GM18909 (cell line): ENCODE measurements at regions not wholly inside any gene's neighbourhood (a gene's known extent, or its start where the extent isn't known, plus 50 kb on each side); places are given as distances from the start of the nearest gene placed in this dataset.
A peak's percentile ranks its signal among the peaks of the same experiment; 100 is the strongest.
"Not testable (repeated sequence)": the region's sequence is repeated elsewhere in the genome, so short reads cannot be mapped to it uniquely, and the experiment has no call there.

Source experiments
- ATAC-seq: cut with Tn5 transposase; IDR thresholded peaks from one replicate; pipeline ENCODE4 v1.9.1; 2021; ENCODE audit warnings: mild to moderate bottlenecking; ENCODE audit not compliant: unreplicated experiment, poor library complexity

DNA sequence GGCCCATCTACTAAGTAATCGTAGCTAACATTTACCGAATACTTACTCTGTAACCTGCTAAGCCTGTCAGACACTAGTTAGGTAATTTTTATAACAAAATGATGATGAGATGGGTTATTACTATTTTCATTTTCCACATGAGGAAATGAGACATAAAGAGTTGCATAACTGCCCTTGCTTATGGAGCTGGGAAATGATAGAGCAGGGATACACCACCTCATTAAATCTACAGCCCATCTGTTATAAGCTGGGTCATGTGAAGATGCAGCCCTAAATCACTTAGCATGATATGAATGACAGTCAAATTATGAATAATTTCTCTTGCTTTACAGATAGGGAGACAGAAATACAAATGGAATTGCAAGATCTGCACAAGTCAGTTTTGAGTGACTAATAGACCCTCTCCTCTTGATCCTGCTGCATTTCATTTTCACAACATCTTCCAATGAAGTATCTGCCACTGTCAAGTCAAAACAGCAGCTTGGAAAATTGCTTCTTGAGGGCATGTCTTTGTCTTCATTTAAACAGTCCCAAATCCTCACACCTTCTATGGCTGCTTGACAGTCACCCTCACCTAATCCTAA is 364.7 kb downstream of the PRELID2 start:
- no peak for ATAC-seq

GRCh38 chr5:145467446-145467845 is 367.7 kb downstream of the PRELID2 start:
- no peak for ATAC-seq

DNA sequence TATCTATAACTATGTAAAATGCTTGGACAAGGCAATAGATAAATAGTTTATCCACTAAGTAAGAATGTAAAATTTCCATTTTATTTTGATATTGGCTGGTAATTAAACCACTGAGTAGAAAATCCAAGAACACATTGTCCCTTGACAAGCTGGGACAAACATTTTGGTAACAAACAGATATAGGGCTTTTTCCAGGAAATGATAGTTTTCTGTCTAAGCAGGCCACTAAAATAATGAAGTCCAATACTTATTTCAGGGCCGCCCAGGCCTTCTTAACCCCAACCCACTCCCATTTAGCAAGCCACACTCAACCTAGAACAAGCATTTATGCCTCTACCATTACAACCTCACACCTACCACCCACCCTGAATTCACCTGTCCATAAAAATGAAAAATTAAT is 368.6 kb downstream of the PRELID2 start:
- no peak for ATAC-seq

DNA sequence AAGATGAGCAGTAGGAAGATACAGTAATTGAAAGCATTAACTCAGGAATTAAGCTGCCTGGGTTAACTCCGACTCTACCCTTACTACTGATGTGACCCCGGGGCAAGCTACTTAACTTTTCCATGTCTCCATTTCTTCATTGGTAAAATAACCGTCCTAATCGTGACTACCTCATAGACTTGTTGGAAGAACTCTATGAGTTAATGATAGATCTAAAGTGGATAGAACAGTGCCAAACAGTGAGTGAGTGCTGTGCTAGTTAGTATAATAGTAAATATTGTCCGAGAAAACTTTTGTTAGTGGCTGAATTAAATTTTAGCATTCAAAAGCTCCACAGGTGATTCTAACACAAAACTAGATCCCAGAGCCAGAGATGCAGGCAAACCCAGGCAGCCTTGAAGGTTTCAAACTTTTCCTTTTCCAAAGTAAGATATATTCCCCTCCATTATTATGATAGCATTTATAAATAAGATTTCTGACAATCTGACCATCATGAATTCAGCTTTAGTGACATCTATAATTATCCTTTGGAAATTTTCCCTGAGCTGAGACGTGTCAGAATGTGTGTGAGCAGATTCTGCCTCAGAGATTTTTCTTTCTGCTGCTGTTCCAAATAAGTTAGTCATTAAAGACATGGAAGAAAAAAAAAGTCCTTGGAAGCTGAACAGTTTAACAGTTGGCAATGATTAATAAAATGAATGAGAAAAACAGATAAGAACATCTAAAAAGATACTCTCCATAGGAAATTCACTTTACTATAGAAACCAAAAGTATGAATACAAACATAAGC is 369.5 kb downstream of the PRELID2 start:
- no peak for ATAC-seq

DNA sequence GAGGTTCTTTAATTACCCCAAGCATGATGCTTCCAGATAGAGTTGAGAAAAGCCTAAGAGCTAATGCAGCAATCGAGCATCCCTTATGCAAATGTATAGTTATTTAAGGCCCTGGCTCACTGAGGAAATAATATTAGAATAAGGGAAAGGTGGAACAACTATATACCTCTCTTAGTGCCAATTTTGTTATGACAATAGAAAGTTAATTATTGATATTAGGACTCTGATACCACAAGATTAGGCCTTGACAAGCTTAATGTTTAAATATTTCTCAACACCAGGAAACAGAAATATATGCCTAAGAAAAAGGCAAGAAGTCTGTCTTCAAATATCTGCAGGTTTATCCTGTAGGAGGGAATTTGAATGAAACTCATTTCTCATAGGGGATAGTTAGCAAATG is 371.0 kb downstream of the PRELID2 start:
- ATAC-seq, result no peak

DNA sequence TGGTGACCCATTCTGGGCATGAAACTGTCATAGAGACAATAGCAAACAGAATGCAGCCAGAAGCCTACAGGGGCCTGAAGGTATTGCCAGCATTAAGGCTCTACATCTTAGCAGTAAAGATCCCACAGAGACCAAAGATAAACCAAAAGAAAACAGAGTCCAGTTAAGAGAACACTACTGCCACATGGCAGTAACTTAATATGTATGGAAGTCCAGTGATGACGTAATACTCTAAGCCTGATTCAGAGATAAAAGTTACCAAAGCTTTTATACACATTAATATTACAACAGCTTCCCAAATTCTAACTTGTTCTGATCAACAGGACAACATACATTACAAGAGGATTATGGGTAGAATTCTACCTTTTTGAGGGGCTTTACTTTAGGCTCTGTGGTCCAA is 371.5 kb downstream of the PRELID2 start:
- no peak for ATAC-seq

DNA sequence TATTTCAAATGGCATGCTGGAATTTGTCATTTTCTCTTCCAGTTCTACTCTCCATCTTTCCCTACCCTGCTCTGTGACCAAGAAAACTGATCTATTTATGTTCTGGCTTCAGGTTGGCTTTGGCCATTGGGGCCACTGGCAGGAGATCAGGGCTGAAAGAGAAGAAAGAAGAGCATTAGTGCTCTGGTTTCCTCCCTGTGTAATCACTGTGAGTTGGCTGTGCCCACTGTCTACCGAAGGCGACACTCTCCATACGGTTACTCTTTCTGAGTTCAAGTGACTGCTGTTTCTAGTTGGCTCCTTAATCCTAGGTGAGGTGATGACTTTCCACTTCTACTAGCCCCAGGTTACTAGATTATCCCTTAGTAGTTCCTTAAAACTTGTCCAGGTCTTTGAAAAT is 372.6 kb downstream of the PRELID2 start:
- no peak for ATAC-seq

GRCh38 chr5:145450286-145450885 is 384.8 kb downstream of the PRELID2 start:
- ATAC-seq, result no peak

DNA sequence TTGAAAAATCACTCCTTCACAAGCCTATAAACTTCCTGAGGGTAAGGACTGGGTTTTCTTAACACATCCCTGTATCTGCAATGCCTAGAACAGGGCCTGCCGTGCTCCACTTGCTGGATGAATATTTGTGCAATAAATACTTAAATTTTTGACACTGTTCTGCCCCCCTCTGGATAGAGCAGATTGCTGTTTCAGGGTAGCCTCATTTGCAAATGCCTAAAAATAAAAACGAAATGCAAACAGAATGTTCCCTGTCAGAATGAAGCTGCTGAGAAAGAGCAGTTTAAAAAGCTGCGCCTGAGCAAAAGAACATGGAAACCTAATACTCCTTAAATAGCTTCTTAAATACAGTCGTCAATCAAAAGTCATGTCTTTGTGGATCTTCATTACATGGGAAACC is 385.3 kb downstream of the PRELID2 start:
- no peak for ATAC-seq

- not testable (repeated sequence) for ATAC-seq
Observed at GRCh38 chr5:145446875-145447274, 388.3 kb downstream of the PRELID2 start.

DNA sequence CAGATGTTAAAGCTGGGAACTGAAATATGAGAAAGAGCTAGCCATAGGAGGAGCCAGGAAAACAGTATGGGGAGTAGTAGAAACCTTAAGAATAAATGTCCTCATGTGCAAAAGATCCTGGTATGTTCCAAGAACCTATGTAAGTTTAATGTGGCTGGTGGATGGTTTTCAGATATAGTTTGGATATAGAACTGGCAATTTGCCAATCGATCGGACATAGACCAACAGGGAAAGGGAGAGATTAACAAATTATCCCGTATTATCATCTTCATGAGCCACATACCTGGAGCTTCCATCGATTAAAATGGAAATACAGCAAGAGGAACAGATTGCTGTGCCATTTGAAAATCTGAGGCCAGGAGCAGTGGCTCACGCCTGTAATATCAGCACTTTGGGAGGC is 388.7 kb downstream of the PRELID2 start:
- no peak for ATAC-seq

- ATAC-seq, result no peak
Observed at GRCh38 chr5:145445027-145445426, 390.1 kb downstream of the PRELID2 start.

DNA sequence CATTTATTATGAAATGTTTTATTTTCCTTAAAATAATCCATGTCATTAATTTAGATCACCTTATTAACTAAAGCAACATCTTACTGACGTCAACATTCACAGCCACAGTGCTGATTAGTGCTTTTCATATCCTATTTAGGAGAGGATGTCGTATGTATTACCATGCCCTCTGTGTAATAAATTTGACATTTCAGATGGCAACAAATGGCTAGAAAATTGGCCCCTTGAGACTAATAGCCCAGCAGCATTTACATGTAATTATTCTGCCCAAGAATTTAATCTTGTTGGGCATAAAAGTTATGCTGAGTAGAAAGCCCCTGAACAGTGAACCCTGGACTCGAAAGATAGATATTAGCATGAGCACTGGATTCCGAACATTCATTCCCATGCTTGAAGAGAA is 391.2 kb downstream of the PRELID2 start:
- no peak for ATAC-seq

DNA sequence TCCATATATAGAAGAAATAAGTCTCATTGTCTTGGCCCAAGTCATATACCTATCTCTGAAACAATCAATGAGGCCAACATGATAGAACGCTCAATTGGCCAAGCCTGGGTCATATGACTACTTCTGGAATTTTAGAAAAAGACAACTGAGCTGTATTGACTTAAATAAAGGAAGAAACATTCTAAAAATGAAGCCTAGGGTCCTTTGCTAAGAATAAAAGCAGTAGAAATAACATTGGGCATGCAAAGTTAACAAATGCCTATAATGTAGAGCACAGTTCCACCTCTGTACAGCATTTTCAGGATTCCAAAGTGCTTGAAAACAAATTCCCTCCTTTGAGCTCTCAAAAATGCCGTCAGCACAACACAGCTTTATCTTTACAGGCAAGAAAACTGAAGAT is 391.8 kb downstream of the PRELID2 start:
- ATAC-seq, result no peak

GRCh38 chr5:145442661-145443060 is 392.5 kb downstream of the PRELID2 start:
- ATAC-seq, result not testable (repeated sequence)

DNA sequence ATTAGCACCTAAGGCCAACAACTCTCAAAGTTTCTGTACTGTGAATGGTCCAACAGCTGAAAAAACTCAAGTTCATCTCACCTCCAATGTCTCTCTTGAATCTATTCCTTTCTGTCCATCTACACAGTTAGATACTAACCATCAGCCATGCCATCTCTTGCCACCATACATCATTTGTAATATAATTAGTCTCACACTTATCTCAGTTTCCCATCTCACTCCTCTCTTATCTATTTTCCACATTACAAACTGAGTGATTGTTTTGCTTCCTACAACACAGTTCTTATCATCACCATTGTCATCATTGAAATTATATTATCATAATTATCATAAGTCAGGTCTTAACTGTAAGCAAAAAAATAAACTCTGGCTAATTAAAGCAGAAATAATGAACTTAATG is 393.9 kb downstream of the PRELID2 start:
- no peak for ATAC-seq

- ATAC-seq, result no peak
Observed at GRCh38 chr5:145437627-145438026, 397.5 kb downstream of the PRELID2 start.

- no peak for ATAC-seq
Observed at GRCh38 chr5:145433077-145433476, 402.1 kb downstream of the PRELID2 start.

DNA sequence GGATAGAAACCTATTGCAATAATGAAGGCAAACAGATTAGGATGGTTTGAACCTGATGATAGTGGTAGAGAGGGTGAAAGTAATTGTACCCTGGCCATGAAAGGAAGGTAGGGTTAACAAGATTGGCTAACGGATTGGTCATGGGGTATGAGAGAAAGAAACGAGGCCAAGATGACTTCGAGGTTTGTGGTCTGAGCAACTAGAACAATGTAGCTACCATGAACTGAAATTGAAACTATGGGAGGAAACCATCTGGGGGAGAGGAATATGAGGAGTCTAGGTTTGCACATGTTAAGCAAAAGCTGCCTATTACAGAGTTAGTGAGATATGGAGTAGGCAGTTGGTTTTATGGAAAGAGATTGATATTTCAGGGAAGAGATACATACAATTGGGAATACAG is 406.0 kb downstream of the PRELID2 start:
- ATAC-seq, result no peak

GRCh38 chr5:145408048-145408341 is 427.1 kb downstream of the PRELID2 start:
- peak; percentile 60 for ATAC-seq

DNA sequence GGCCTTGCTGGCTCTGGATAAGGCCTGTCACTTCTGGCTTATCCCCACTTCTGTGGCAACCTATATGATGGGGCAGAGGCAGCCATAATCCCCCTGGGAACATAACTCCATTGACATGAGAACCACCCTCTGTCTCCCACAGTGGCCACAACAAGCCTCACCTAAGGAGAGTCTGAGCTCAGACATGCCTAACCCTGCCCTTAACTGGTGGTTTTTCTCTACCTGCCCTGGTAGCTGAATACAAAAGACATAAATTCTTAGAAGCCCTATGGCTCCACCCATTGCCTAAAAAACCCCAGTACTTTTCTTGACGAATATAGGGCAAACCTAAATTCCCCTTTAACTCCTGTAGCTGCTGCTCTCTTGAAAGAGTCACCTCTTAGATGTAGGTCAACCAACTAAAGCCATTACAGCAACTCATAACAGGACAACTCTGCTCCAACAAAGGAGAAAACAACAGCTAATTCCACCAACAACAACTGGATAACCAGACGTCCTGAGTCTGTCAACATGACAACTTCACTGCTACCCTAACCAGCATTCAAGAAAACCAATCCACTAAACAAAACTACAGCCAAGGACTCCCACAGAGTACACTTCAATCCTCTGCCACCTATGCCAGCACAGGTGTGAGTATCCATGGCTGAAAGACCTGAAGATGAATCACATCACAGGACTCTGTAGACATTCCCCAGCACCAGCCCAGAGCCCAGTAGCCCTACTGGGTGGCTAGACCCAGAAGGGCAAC is 427.7 kb downstream of the PRELID2 start:
- peak; percentile 43 for ATAC-seq
